SJSA1 (cell line): ENCODE measurements at regions not wholly inside any gene's neighbourhood (a gene's known extent, or its start where the extent isn't known, plus 50 kb on each side); places are given as distances from the start of the nearest gene placed in this dataset.

Source experiments
- DNase-seq, 2 experiments: peaks; one replicate each; pipeline ENCODE4 v3.0.0-alpha.2; 2015 to 2020; ENCODE audit warnings: low spot score in 2 of 2, low read depth in 1 of 2
- H3K27ac ChIP-seq: fragments of 250-450 bp; sonication (Bioruptor Pico); 2 replicates; pipeline ENCODE4 v1.5.1; 2020; ENCODE audit warnings: mild to moderate bottlenecking, moderate library complexity
- H3K27me3 ChIP-seq: fragments of 250-450 bp; sonication (Bioruptor Pico); replicated peaks from 2 replicates; pipeline ENCODE4 v1.5.1; 2020; ENCODE audit warnings: mild to moderate bottlenecking, moderate library complexity
- H3K36me3 ChIP-seq: fragments of 250-450 bp; sonication (Bioruptor Pico); 2 replicates; pipeline ENCODE4 v1.5.1; 2020; ENCODE audit warnings: mild to moderate bottlenecking
- H3K4me1 ChIP-seq: fragments of 250-450 bp; sonication (Bioruptor Pico); replicated peaks from 2 replicates; pipeline ENCODE4 v1.6.1; 2021; ENCODE audit warnings: mild to moderate bottlenecking
- H3K4me3 ChIP-seq: fragments of 250-450 bp; sonication (Bioruptor Pico); 2 replicates; pipeline ENCODE4 v1.5.1; 2020; ENCODE audit warnings: mild to moderate bottlenecking
- H3K9me3 ChIP-seq: fragments of 250-450 bp; sonication (Bioruptor Pico); replicated peaks from 2 replicates; pipeline ENCODE4 v1.5.1; 2020; ENCODE audit warnings: mild to moderate bottlenecking

- Histone ChIP-seq H3K36me3 (no peaks in the 10 kb centered on the region), H3K4me1 (no peaks in the 10 kb centered on the region), H3K27me3 (no peaks in the 10 kb centered on the region), H3K27ac (no peak overlapping the region), H3K4me3 (no peak overlapping the region), H3K9me3 (no peaks in the 10 kb centered on the region)
- DNase-seq, result no peak
Measured at GRCh38 chr7:20038676-20039075, 178.5 kb downstream of the MACC1 start.

GRCh38 chr7:20035279-20035875 lies 181.8 kb downstream of the MACC1 start:
- H3K27me3 ChIP-seq, result no peaks in the 10 kb centered on the region
- H3K9me3 ChIP-seq, result no peaks in the 10 kb centered on the region
- peaks cover 8% of the 10 kb centered on the region; the same call in 1 of the 2 replicates for H3K4me1 ChIP-seq
- DNase-seq, result no peak
- no peak overlapping the region for H3K27ac ChIP-seq
- H3K4me3 ChIP-seq, result no peak overlapping the region
- no peaks in the 10 kb centered on the region for H3K36me3 ChIP-seq

- Histone ChIP-seq H3K4me3 (no peak overlapping the region), H3K9me3 (no peaks in the 10 kb centered on the region), H3K27ac (no peak overlapping the region)
Measured at GRCh38 chr7:20033621-20034400, 183.4 kb downstream of the MACC1 start.

GRCh38 chr7:20032741-20033140 lies 184.4 kb downstream of the MACC1 start:
- H3K27ac ChIP-seq, result no peak overlapping the region
- H3K9me3 ChIP-seq, result no peaks in the 10 kb centered on the region
- H3K36me3 ChIP-seq, result no peaks in the 10 kb centered on the region
- peaks cover 8% of the 10 kb centered on the region; the same call in 1 of the 2 replicates for H3K4me1 ChIP-seq
- DNase-seq, result no peak
- no peaks in the 10 kb centered on the region; the same call in 1 of the 2 replicates for H3K27me3 ChIP-seq
- no peak overlapping the region for H3K4me3 ChIP-seq

More at GRCh38 chr7:20033621-20034400, 183.4 kb downstream of the MACC1 start:
- Histone ChIP-seq H3K4me1 (peaks cover 8% of the 10 kb centered on the region; the same call in 1 of the 2 replicates), H3K36me3 (no peaks in the 10 kb centered on the region), H3K27me3 (no peaks in the 10 kb centered on the region; the same call in 1 of the 2 replicates)
- no peak for DNase-seq

- peak in 1 of 2 experiments; percentile 20 for DNase-seq
- Histone ChIP-seq H3K4me3 (no peak overlapping the region), H3K27me3 (no peaks in the 10 kb centered on the region; the same call in 1 of the 2 replicates), H3K36me3 (no peaks in the 10 kb centered on the region), H3K27ac (no peak overlapping the region), H3K9me3 (no peaks in the 10 kb centered on the region), H3K4me1 (peaks cover 8% of the 10 kb centered on the region; the same call in 1 of the 2 replicates)
Measured at GRCh38 chr7:20030915-20031362, 186.2 kb downstream of the MACC1 start.

GRCh38 chr7:20030417-20030816 lies 186.8 kb downstream of the MACC1 start:
- Histone ChIP-seq H3K27ac (no peak overlapping the region), H3K27me3 (no peaks in the 10 kb centered on the region; the same call in 1 of the 2 replicates), H3K4me1 (peaks cover 8% of the 10 kb centered on the region; the same call in 1 of the 2 replicates), H3K4me3 (no peak overlapping the region), H3K36me3 (no peaks in the 10 kb centered on the region), H3K9me3 (no peaks in the 10 kb centered on the region)
- no peak for DNase-seq

GRCh38 chr7:20026762-20027161 lies 190.4 kb downstream of the MACC1 start:
- no peaks in the 10 kb centered on the region for H3K36me3 ChIP-seq
- no peaks in the 10 kb centered on the region for H3K9me3 ChIP-seq
- peaks cover 8% of the 10 kb centered on the region; the same call in 1 of the 2 replicates for H3K4me1 ChIP-seq
- H3K4me3 ChIP-seq, result no peak overlapping the region
- DNase-seq, result no peak
- H3K27me3 ChIP-seq, result no peaks in the 10 kb centered on the region; the same call in 1 of the 2 replicates
- H3K27ac ChIP-seq, result no peak overlapping the region

GRCh38 chr7:20021831-20022230 lies 195.4 kb downstream of the MACC1 start:
- H3K4me1 ChIP-seq, result peaks cover 7% of the 10 kb centered on the region
- no peak overlapping the region for H3K27ac ChIP-seq
- H3K36me3 ChIP-seq, result no peaks in the 10 kb centered on the region
- no peak overlapping the region for H3K4me3 ChIP-seq
- no peaks in the 10 kb centered on the region for H3K27me3 ChIP-seq
- no peaks in the 10 kb centered on the region for H3K9me3 ChIP-seq
- no peak for DNase-seq

- Histone ChIP-seq H3K27ac (no peak overlapping the region), H3K27me3 (no peaks in the 10 kb centered on the region), H3K4me1 (peaks cover 7% of the 10 kb centered on the region), H3K36me3 (no peaks in the 10 kb centered on the region), H3K9me3 (no peaks in the 10 kb centered on the region), H3K4me3 (no peak overlapping the region)
- DNase-seq, result no peak
Measured at GRCh38 chr7:20021066-20021465, 196.1 kb downstream of the MACC1 start.

- H3K4me3 ChIP-seq, result no peak overlapping the region
- peaks cover 7% of the 10 kb centered on the region for H3K4me1 ChIP-seq
- H3K36me3 ChIP-seq, result no peaks in the 10 kb centered on the region
- DNase-seq, result no peak
- no peak overlapping the region for H3K27ac ChIP-seq
- H3K27me3 ChIP-seq, result no peaks in the 10 kb centered on the region
- H3K9me3 ChIP-seq, result no peaks in the 10 kb centered on the region
Measured at GRCh38 chr7:20019757-20020432, 197.3 kb downstream of the MACC1 start.

GRCh38 chr7:20016669-20017068 lies 200.5 kb downstream of the MACC1 start:
- Histone ChIP-seq H3K4me3 (no peak overlapping the region), H3K9me3 (no peaks in the 10 kb centered on the region), H3K4me1 (peaks cover 7% of the 10 kb centered on the region), H3K36me3 (no peaks in the 10 kb centered on the region), H3K27me3 (no peaks in the 10 kb centered on the region), H3K27ac (no peak overlapping the region)
- no peak for DNase-seq

GRCh38 chr7:20013536-20013935 lies 203.6 kb downstream of the MACC1 start:
- no peaks in the 10 kb centered on the region; the same call in 1 of the 2 replicates for H3K4me1 ChIP-seq
- H3K4me3 ChIP-seq, result no peak overlapping the region
- no peak for DNase-seq
- no peaks in the 10 kb centered on the region for H3K9me3 ChIP-seq
- no peak overlapping the region for H3K27ac ChIP-seq
- no peaks in the 10 kb centered on the region for H3K27me3 ChIP-seq
- H3K36me3 ChIP-seq, result no peaks in the 10 kb centered on the region

- Histone ChIP-seq H3K36me3 (no peaks in the 10 kb centered on the region), H3K9me3 (no peaks in the 10 kb centered on the region), H3K27ac (no peak overlapping the region), H3K4me1 (peaks cover 4% of the 10 kb centered on the region; the same call in 1 of the 2 replicates), H3K4me3 (no peak overlapping the region), H3K27me3 (no peaks in the 10 kb centered on the region)
- DNase-seq, result no peak
Measured at GRCh38 chr7:20012100-20012499, 205.1 kb downstream of the MACC1 start.

GRCh38 chr7:20010877-20011276 lies 206.3 kb downstream of the MACC1 start:
- H3K4me1 ChIP-seq, result peaks cover 4% of the 10 kb centered on the region; the same call in 1 of the 2 replicates
- no peaks in the 10 kb centered on the region for H3K27me3 ChIP-seq
- H3K27ac ChIP-seq, result no peak overlapping the region
- DNase-seq, result no peak
- H3K9me3 ChIP-seq, result no peaks in the 10 kb centered on the region
- no peak overlapping the region for H3K4me3 ChIP-seq
- no peaks in the 10 kb centered on the region for H3K36me3 ChIP-seq
